MM.1S (cell line): ENCODE measurements at regions not wholly inside any gene's neighbourhood (a gene's known extent, or its start where the extent isn't known, plus 50 kb on each side); places are given as distances from the start of the nearest gene placed in this dataset.

Experiments
- DNase-seq: peaks from one replicate; pipeline ENCODE4 v3.0.0-alpha.2; 2015
- H2AFZ ChIP-seq: fragments of 300-600 bp; sonication (generic); 2 replicates; pipeline ENCODE4 v1.6.0; 2016; ENCODE audit warnings: antibody characterized with exemption, low read length
- H3F3A ChIP-seq: fragments of 300-600 bp; sonication (generic); 2 replicates; pipeline ENCODE4 v1.6.1; 2016; ENCODE audit warnings: mild to moderate bottlenecking, antibody characterized with exemption, low read length, moderate library complexity, mixed read lengths; ENCODE audit not compliant: insufficient read depth
- H3K27ac ChIP-seq: fragments of 300-600 bp; sonication (generic); 2 replicates; pipeline ENCODE4 v1.5.1; 2016; ENCODE audit warnings: mild to moderate bottlenecking, low read length
- H3K27me3 ChIP-seq: fragments of 300-600 bp; sonication (generic); replicated peaks from 2 replicates; pipeline ENCODE4 v1.6.0; 2016; ENCODE audit warnings: low read length; ENCODE audit not compliant: insufficient read depth
- H3K36me3 ChIP-seq: fragments of 300-600 bp; sonication (generic); replicated peaks from 2 replicates; pipeline ENCODE4 v1.6.1; 2016; ENCODE audit warnings: mild to moderate bottlenecking, low read length, mixed read lengths; ENCODE audit not compliant: insufficient read depth
- H3K4me1 ChIP-seq: fragments of 300-600 bp; sonication (generic); 2 replicates; pipeline ENCODE4 v1.6.1; 2016; ENCODE audit warnings: low read length, mixed read lengths
- H3K4me2 ChIP-seq: fragments of 300-600 bp; sonication (generic); 2 replicates; pipeline ENCODE4 v1.6.0; 2016; ENCODE audit warnings: low read depth, low read length
- H3K4me3 ChIP-seq: fragments of 300-600 bp; sonication (generic); 2 replicates; pipeline ENCODE4 v1.5.1; 2016; ENCODE audit warnings: low read length, mixed read lengths
- H3K79me2 ChIP-seq: fragments of 300-600 bp; sonication (generic); 2 replicates; pipeline ENCODE4 v1.6.1; 2016; ENCODE audit warnings: mixed run types, low read length, mixed read lengths
- H3K9ac ChIP-seq: fragments of 300-600 bp; sonication (generic); 2 replicates; pipeline ENCODE4 v1.6.1; 2016; ENCODE audit warnings: low read length, mixed read lengths
- H3K9me2 ChIP-seq: fragments of 300-600 bp; sonication (generic); replicated peaks from 2 replicates; pipeline ENCODE4 v1.6.1; 2016; ENCODE audit warnings: mild to moderate bottlenecking, low read length, mixed read lengths; ENCODE audit not compliant: insufficient read depth
- H3K9me3 ChIP-seq: fragments of 300-600 bp; sonication (generic); replicated peaks from 2 replicates; pipeline ENCODE4 v1.6.1; 2016; ENCODE audit warnings: mild to moderate bottlenecking, low read length, mixed read lengths; ENCODE audit not compliant: insufficient read depth
- H4K20me1 ChIP-seq: fragments of 300-600 bp; sonication (generic); 2 replicates; pipeline ENCODE4 v1.6.1; 2016; ENCODE audit warnings: mild to moderate bottlenecking, low read length, moderate library complexity, mixed read lengths; ENCODE audit not compliant: insufficient read depth
- EZH2 ChIP-seq: fragments of 300-600 bp; sonication (generic); optimal IDR thresholded peaks from 2 replicates; pipeline ENCODE3; 2017; ENCODE audit warnings: low read depth, mild to moderate bottlenecking, antibody characterized with exemption, low read length, mixed read lengths
- EZH2phosphoT487 ChIP-seq: fragments of 300-600 bp; sonication (generic); IDR thresholded peaks from 2 replicates; pipeline ENCODE4 v1.6.1; 2018; ENCODE audit warnings: antibody characterized with exemption, low read length
- TF ChIP-seq, protein P1 (sequence below): fragments of 300-600 bp; sonication (generic); IDR thresholded peaks from 2 replicates; pipeline ENCODE4 v1.5.1; 2016; ENCODE audit warnings: antibody characterized with exemption, low read length, mixed read lengths

DNA sequence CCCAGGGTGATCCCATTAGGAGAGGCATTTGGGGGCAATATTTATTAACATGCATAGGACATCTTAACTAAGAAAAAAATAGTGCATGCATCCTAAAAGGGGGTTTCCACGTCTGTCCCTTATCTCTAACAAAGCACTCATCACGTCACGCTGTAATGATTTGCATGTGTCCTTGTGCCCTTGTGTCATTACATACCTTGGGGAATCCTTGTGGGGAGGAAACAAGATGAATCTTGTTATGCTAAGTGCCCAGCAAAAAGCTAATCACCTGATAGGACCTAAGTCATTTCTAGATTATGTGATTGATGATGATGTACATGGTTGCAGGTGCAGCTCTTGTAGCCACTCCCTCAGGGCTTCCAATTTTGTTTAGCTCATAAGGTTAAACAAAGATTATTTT lies 250.9 kb downstream of the FBXO15 start:
- DNase-seq: no peak
- no peak overlapping the region for H3K4me3 ChIP-seq
- no peaks in the 10 kb centered on the region for H3K9me2 ChIP-seq
- no peaks in the 10 kb centered on the region for H3K27me3 ChIP-seq
- H4K20me1 ChIP-seq: no peaks in the 10 kb centered on the region
- TF ChIP-seq, protein P1, sequence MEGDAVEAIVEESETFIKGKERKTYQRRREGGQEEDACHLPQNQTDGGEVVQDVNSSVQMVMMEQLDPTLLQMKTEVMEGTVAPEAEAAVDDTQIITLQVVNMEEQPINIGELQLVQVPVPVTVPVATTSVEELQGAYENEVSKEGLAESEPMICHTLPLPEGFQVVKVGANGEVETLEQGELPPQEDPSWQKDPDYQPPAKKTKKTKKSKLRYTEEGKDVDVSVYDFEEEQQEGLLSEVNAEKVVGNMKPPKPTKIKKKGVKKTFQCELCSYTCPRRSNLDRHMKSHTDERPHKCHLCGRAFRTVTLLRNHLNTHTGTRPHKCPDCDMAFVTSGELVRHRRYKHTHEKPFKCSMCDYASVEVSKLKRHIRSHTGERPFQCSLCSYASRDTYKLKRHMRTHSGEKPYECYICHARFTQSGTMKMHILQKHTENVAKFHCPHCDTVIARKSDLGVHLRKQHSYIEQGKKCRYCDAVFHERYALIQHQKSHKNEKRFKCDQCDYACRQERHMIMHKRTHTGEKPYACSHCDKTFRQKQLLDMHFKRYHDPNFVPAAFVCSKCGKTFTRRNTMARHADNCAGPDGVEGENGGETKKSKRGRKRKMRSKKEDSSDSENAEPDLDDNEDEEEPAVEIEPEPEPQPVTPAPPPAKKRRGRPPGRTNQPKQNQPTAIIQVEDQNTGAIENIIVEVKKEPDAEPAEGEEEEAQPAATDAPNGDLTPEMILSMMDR: no peak
- TF ChIP-seq EZH2: no peak
- no peak for TF ChIP-seq EZH2phosphoT487
- no peaks in the 10 kb centered on the region for H3F3A ChIP-seq
- H3K9me3 ChIP-seq: no peaks in the 10 kb centered on the region
- no peak overlapping the region for H3K9ac ChIP-seq
- no peak overlapping the region for H3K4me2 ChIP-seq
- no peak overlapping the region for H2AFZ ChIP-seq
- no peaks in the 10 kb centered on the region for H3K4me1 ChIP-seq
- H3K27ac ChIP-seq: no peak overlapping the region
- no peaks in the 10 kb centered on the region for H3K36me3 ChIP-seq
- no peaks in the 10 kb centered on the region for H3K79me2 ChIP-seq

DNA sequence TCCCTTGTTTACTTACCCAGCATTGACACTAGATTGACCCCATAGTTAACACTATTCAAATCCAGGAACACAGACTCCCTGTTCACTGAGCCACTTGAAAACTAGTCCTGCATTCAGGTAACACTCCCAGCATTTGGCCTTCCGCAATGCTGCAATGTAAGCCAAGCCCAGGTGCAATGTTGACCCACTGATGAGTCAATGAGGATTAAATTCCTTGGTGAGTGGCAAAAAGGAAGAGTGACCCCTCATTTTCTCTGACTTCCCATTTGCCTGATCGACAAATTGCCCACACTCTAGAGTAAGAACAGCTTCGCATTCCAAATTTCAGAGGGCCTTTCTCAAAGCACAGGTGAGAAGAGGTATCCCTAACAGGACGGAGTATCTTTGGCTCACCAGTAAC lies 251.9 kb downstream of the FBXO15 start:
- Histone ChIP-seq H3K9me2 (no peaks in the 10 kb centered on the region), H4K20me1 (no peaks in the 10 kb centered on the region), H3F3A (no peaks in the 10 kb centered on the region), H3K9ac (no peak overlapping the region), H3K4me3 (no peak overlapping the region), H3K9me3 (no peaks in the 10 kb centered on the region), H3K27ac (no peak overlapping the region), H3K27me3 (no peaks in the 10 kb centered on the region), H3K4me1 (no peaks in the 10 kb centered on the region), H3K79me2 (no peaks in the 10 kb centered on the region), H2AFZ (no peak overlapping the region), H3K4me2 (no peak overlapping the region), H3K36me3 (no peaks in the 10 kb centered on the region)
- no peak for DNase-seq
- TF ChIP-seq EZH2 (no peak), EZH2phosphoT487 (no peak)
- TF ChIP-seq, protein P1: no peak

DNA sequence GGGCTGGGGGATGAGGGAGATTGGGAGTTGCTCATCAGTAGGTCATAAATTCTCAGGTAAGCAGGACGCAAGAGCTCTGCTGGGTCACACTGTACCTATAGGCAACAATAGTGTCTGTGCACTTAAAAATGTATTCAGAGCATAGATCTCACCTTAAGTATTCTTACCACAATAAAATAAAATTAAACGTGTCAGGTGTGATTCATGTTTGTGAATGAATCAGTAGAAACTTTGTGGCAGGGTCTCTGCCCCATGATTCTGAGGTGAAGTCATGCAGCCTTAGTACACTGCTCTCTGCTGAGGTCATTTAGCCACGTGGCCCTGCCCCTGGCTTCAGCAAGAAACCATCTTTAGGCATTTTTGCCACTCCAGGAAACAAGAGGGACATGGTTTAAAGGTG lies 253.8 kb downstream of the FBXO15 start:
- no peak overlapping the region for H2AFZ ChIP-seq

DNA sequence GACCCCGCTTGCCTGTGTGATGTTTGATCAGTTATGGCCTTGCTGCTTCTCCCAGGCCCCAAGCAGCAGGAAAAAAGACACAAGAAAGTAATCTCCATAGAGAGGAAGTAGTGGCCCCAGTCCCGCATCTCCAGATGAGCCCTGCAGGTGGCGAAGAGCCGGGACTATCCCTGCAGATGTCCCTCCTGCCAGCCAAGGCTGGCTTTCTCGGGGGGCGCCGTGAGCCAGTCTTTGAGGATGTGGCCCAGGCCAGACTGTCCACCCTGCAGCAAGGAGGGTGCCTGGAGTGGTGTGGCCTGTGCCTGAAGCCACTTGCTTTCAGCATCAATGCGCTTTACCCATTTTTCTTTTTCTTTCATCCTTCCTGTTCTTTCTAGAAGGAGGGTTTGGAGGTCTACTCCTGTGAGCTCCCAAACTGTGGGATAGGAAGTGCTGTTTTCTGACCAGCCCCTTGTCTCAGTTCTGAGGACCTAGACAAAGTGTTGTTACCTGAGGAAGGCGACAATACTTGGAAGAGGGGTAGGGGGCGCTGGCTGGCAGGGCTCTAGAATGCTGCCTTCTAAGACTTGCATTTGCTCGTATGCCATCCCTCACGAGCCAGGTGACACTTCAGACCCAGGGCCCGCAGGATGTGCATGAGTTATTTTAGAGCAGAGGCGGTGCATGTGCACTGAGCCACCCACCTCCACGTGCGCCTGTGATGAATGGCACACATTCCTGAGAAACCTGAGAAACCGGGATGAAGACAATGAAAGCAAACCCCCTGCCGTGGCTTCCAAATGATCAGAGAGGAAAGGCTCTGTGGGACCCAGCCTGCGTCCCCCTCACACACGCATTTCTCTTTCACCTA lies 255.8 kb downstream of the FBXO15 start:
- H3K9me2 ChIP-seq: no peaks in the 10 kb centered on the region
- H3K36me3 ChIP-seq: no peaks in the 10 kb centered on the region
- no peaks in the 10 kb centered on the region for H4K20me1 ChIP-seq
- H3K9ac ChIP-seq: no peak overlapping the region
- H3K27ac ChIP-seq: no peak overlapping the region
- no peak overlapping the region for H3K4me2 ChIP-seq
- DNase-seq: no peak
- TF ChIP-seq EZH2phosphoT487 (no peak), EZH2 (no peak)
- TF ChIP-seq, protein P1: no peak
- H3K4me1 ChIP-seq: no peaks in the 10 kb centered on the region
- no peaks in the 10 kb centered on the region for H3F3A ChIP-seq
- no peaks in the 10 kb centered on the region for H3K9me3 ChIP-seq
- H3K4me3 ChIP-seq: no peak overlapping the region
- no peak overlapping the region for H2AFZ ChIP-seq
- H3K79me2 ChIP-seq: no peaks in the 10 kb centered on the region
- H3K27me3 ChIP-seq: no peaks in the 10 kb centered on the region

More for the DNA sequence above, 253.8 kb downstream of the FBXO15 start:
- no peak overlapping the region for H3K4me2 ChIP-seq
- H3K9me2 ChIP-seq: no peaks in the 10 kb centered on the region
- TF ChIP-seq EZH2phosphoT487: no peak
- no peak for TF ChIP-seq EZH2
- no peak overlapping the region for H3K4me3 ChIP-seq
- H3K4me1 ChIP-seq: no peaks in the 10 kb centered on the region
- no peaks in the 10 kb centered on the region for H3K36me3 ChIP-seq
- DNase-seq: no peak
- H3K79me2 ChIP-seq: no peaks in the 10 kb centered on the region
- no peaks in the 10 kb centered on the region for H4K20me1 ChIP-seq
- H3K27me3 ChIP-seq: no peaks in the 10 kb centered on the region
- no peaks in the 10 kb centered on the region for H3F3A ChIP-seq
- H3K9ac ChIP-seq: no peak overlapping the region
- H3K27ac ChIP-seq: no peak overlapping the region
- H3K9me3 ChIP-seq: no peaks in the 10 kb centered on the region
